NCI-H82 treated with DMSO at 0.1 percent for 48 hours (cell line): ENCODE measurements at regions not wholly inside any gene's neighbourhood (a gene's known extent, or its start where the extent isn't known, plus 50 kb on each side); places are given as distances from the start of the nearest gene placed in this dataset.

Experiments
- DNase-seq: peaks from one replicate; lab custom pipeline; 2025; ENCODE audit not compliant: unreplicated experiment; lab: John Stamatoyannopoulos, UW

GRCh38 chr16:8283195-8283594, 307.1 kb downstream of the TMEM114 start:
- DNase-seq, result no peak

GRCh38 chr16:8278031-8278580, 312.2 kb downstream of the TMEM114 start:
- no peak for DNase-seq

- no peak for DNase-seq
Measured at GRCh38 chr16:8271344-8271743, 319.0 kb downstream of the TMEM114 start.

- no peak for DNase-seq
Measured at GRCh38 chr16:8262299-8262698, 328.0 kb downstream of the TMEM114 start.

- no peak for DNase-seq
Measured at GRCh38 chr16:8260140-8260539, 330.2 kb downstream of the TMEM114 start.

GRCh38 chr16:8258523-8258922, 331.8 kb downstream of the TMEM114 start:
- DNase-seq, result no peak

- DNase-seq, result no peak
Measured at GRCh38 chr16:8257561-8257960, 332.8 kb downstream of the TMEM114 start.

GRCh38 chr16:8254405-8254804, 335.9 kb downstream of the TMEM114 start:
- DNase-seq, result no peak

- no peak for DNase-seq
Measured at GRCh38 chr16:8253718-8254117, 336.6 kb downstream of the TMEM114 start.

GRCh38 chr16:8251727-8252126, 338.6 kb downstream of the TMEM114 start:
- DNase-seq, result no peak

GRCh38 chr16:8251298-8251697, 339.0 kb downstream of the TMEM114 start:
- DNase-seq, result no peak

GRCh38 chr16:8247993-8248392, 342.3 kb downstream of the TMEM114 start:
- no peak for DNase-seq

GRCh38 chr16:8243981-8244380, 346.3 kb downstream of the TMEM114 start:
- DNase-seq, result no peak

- DNase-seq, result no peak
Measured at GRCh38 chr16:8241408-8241807, 348.9 kb downstream of the TMEM114 start.

GRCh38 chr16:8239443-8239842, 350.9 kb downstream of the TMEM114 start:
- DNase-seq, result no peak

GRCh38 chr16:8237452-8237851, 352.9 kb downstream of the TMEM114 start:
- DNase-seq, result no peak

- DNase-seq, result no peak
Measured at GRCh38 chr16:8236816-8237215, 353.5 kb downstream of the TMEM114 start.

GRCh38 chr16:8230497-8230896, 359.8 kb downstream of the TMEM114 start:
- no peak for DNase-seq

- DNase-seq, result no peak
Measured at GRCh38 chr16:8229011-8229520, 361.2 kb downstream of the TMEM114 start.

- no peak for DNase-seq
Measured at GRCh38 chr16:8217201-8217600, 373.1 kb downstream of the TMEM114 start.

- DNase-seq, result no peak
Measured at GRCh38 chr16:8204769-8205168, 385.5 kb downstream of the TMEM114 start.

GRCh38 chr16:8204096-8204495, 386.2 kb downstream of the TMEM114 start:
- no peak for DNase-seq

GRCh38 chr16:8203101-8203500, 387.2 kb downstream of the TMEM114 start:
- DNase-seq, result no peak
